ENCODE measurements at regions not wholly inside any gene's neighbourhood (a gene's known extent, or its start where the extent isn't known, plus 50 kb on each side); places are given as distances from the start of the nearest gene placed in this dataset.
"Not testable (repeated sequence)": the region's sequence is repeated elsewhere in the genome, so short reads cannot be mapped to it uniquely, and the experiment has no call there.

DNA sequence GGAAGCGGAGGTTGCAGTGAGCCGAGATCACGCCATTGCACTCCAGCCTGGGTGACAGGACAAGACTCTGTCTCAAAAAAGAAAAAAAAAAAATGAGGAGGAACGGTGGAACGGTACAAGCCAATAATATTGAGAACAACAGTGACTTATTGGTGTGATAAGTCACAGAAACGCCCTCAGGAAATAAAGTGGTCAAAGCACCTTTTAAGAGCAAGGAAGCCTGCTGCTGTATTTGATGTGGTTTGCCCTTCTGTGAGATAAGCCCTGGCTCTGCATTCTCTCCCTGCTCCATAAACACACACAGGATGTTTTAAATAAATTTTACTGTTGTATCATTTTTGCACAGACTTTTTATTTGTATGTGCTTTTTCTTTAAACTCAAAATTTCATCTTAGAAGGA is 269.9 kb upstream of the MSX2 start:
- Mint-ChIP-seq H3K4me3 (no peak overlapping the region), H3K27ac (no peak overlapping the region), H3K36me3 (no peaks in the 10 kb centered on the region), H3K27me3 (no peaks in the 10 kb centered on the region), H3K4me1 (ENCODE audit: low read depth) (peaks cover 23% of the 10 kb centered on the region), H3K9me3 (ENCODE audit: low read depth) (no peaks in the 10 kb centered on the region)

GRCh38 chr5:174454890-174455289 is 269.5 kb upstream of the MSX2 start:
- Mint-ChIP-seq H3K27ac (no peak overlapping the region), H3K4me3 (no peak overlapping the region), H3K27me3 (no peaks in the 10 kb centered on the region), H3K36me3 (no peaks in the 10 kb centered on the region), H3K4me1 (ENCODE audit: low read depth) (peaks cover 25% of the 10 kb centered on the region), H3K9me3 (ENCODE audit: low read depth) (no peaks in the 10 kb centered on the region)

DNA sequence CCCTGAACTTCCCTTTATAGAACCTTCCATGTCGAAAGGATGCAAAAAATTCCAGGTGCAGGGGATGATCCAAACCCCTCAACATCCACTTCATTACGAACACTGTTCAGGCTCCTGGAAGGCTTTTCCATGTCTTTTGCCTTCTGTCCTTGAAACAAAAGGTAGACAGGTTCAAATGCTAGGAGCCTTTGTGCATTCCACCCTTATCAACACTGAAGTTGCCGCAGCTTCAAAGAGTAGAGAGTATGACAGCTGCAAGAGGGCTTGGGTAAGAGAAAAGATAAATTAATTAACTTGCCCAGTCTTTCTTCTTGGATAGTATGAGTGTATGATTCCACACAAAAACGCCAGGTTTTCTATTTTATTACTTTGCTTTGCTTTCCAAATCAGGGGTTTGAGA is 269.1 kb upstream of the MSX2 start:
- H3K9me3 Mint-ChIP-seq (ENCODE audit: low read depth) = no peaks in the 10 kb centered on the region
- no peak overlapping the region for H3K4me3 Mint-ChIP-seq
- peaks cover 29% of the 10 kb centered on the region for H3K4me1 Mint-ChIP-seq (ENCODE audit: low read depth)
- H3K36me3 Mint-ChIP-seq = no peaks in the 10 kb centered on the region
- H3K27me3 Mint-ChIP-seq = no peaks in the 10 kb centered on the region
- no peak overlapping the region for H3K27ac Mint-ChIP-seq

DNA sequence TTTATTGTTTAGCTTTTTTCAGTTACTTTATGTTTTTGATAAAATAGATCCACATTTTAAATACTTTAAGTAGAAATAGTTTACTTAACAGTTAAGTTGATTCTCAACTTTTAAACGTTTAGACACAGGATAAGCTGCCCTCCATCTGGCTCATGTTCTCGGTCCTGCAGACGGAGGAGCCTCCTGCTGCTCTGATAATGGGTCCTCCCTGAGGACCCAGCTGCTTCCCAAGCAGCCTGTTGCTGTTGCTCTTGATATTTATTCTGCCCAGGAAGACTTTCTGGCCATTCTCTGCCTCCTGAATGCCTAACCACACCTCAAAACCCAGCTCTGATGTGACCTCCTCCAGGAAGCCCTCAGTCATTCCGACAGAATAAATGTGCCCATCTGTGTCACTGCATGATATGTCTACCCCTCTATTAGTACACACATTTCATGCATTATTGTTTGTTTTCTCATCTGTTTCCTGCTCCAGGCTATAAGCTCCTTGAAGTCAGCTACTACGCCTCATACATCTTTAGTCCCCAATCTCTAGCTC is 267.2 kb upstream of the MSX2 start:
- Mint-ChIP-seq H3K27ac (no peak overlapping the region), H3K9me3 (ENCODE audit: low read depth) (no peaks in the 10 kb centered on the region), H3K4me3 (no peak overlapping the region), H3K27me3 (no peaks in the 10 kb centered on the region), H3K4me1 (ENCODE audit: low read depth) (peaks cover 31% of the 10 kb centered on the region), H3K36me3 (no peaks in the 10 kb centered on the region)

- Mint-ChIP-seq H3K4me1 (ENCODE audit: low read depth) (peaks cover 20% of the 10 kb centered on the region), H3K27ac (no peak overlapping the region), H3K36me3 (no peaks in the 10 kb centered on the region), H3K4me3 (no peak overlapping the region), H3K9me3 (ENCODE audit: low read depth) (no peaks in the 10 kb centered on the region), H3K27me3 (no peaks in the 10 kb centered on the region)
These were observed 265.2 kb upstream of the MSX2 start for GRCh38 chr5:174459071-174459702.

- Mint-ChIP-seq H3K9me3 (ENCODE audit: low read depth) (no peaks in the 10 kb centered on the region), H3K4me3 (no peak overlapping the region), H3K27ac (no peak overlapping the region), H3K4me1 (ENCODE audit: low read depth) (peaks cover 12% of the 10 kb centered on the region), H3K36me3 (no peaks in the 10 kb centered on the region), H3K27me3 (no peaks in the 10 kb centered on the region)
These were observed 264.4 kb upstream of the MSX2 start for GRCh38 chr5:174459832-174460448.

DNA sequence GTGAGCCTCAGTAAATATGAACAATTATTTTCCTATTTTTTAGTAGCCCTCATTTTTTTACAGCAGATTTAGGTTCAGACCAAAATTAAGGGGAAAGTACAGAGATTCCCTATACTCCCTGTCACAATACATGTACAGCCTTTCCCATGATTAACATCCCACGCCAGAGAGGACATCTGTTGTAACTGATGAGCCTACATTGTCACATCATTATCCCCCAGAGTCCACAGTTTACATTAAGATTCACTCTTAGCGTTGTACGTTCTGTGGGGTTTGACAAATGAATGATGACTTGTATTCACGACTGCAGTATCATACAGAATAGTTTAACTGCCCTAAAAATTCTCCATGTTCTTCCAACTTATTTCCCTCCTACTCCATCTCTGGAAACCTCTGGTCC is 262.3 kb upstream of the MSX2 start:
- Mint-ChIP-seq H3K27ac (no peak overlapping the region), H3K4me3 (no peak overlapping the region), H3K4me1 (ENCODE audit: low read depth) (peaks cover 11% of the 10 kb centered on the region), H3K27me3 (no peaks in the 10 kb centered on the region), H3K9me3 (ENCODE audit: low read depth) (no peaks in the 10 kb centered on the region), H3K36me3 (no peaks in the 10 kb centered on the region)

GRCh38 chr5:174464504-174465165 is 259.7 kb upstream of the MSX2 start:
- Mint-ChIP-seq H3K4me1 (ENCODE audit: low read depth) (peaks cover 8% of the 10 kb centered on the region), H3K36me3 (no peaks in the 10 kb centered on the region), H3K4me3 (no peak overlapping the region), H3K27ac (no peak overlapping the region), H3K9me3 (ENCODE audit: low read depth) (no peaks in the 10 kb centered on the region), H3K27me3 (no peaks in the 10 kb centered on the region)

GRCh38 chr5:174471528-174471927 is 252.9 kb upstream of the MSX2 start:
- H3K4me1 Mint-ChIP-seq (ENCODE audit: low read depth) = not testable (repeated sequence)
- peaks cover 10% of the 10 kb centered on the region for H3K9me3 Mint-ChIP-seq (ENCODE audit: low read depth)

DNA sequence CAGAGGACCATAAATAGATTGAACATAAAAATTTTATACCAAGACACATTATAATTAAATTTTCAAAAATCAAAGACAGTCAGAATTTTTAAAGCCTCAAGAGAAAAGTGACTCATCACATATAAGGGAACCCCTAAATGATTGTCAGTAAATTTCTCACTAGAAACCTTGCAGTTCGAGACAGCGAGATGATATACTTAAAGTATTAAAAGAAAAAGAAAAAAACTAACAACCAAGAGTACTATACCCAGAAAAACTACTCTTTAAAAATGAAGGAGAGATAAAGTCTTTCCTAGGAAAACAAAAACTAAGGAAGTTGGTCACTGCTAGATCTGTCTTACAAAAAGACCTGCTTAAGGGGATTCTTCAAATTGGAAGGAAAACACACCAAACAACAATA is 251.4 kb upstream of the MSX2 start:
- H3K4me3 Mint-ChIP-seq = no peak overlapping the region
- H3K27ac Mint-ChIP-seq = no peak overlapping the region
- no peaks in the 10 kb centered on the region for H3K27me3 Mint-ChIP-seq
- H3K4me1 Mint-ChIP-seq (ENCODE audit: low read depth) = no peaks in the 10 kb centered on the region
- peaks cover 2% of the 10 kb centered on the region for H3K36me3 Mint-ChIP-seq
- peaks cover 10% of the 10 kb centered on the region for H3K9me3 Mint-ChIP-seq (ENCODE audit: low read depth)

More at GRCh38 chr5:174471528-174471927, 252.9 kb upstream of the MSX2 start:
- not testable (repeated sequence) for H3K36me3 Mint-ChIP-seq, H3K27ac Mint-ChIP-seq, H3K4me3 Mint-ChIP-seq, H3K27me3 Mint-ChIP-seq

- not testable (repeated sequence) for H3K27ac Mint-ChIP-seq; H3K4me3 Mint-ChIP-seq; H3K4me1 Mint-ChIP-seq (ENCODE audit: low read depth); H3K27me3 Mint-ChIP-seq; H3K36me3 Mint-ChIP-seq
- peaks cover 16% of the 10 kb centered on the region for H3K9me3 Mint-ChIP-seq (ENCODE audit: low read depth)
These were observed 248.4 kb upstream of the MSX2 start for GRCh38 chr5:174476001-174476400.

GRCh38 chr5:174479325-174479724 is 245.1 kb upstream of the MSX2 start:
- Mint-ChIP-seq H3K9me3 (ENCODE audit: low read depth) (peaks cover 16% of the 10 kb centered on the region), H3K27me3 (peaks cover 2% of the 10 kb centered on the region), H3K4me3 (no peak overlapping the region), H3K36me3 (peaks cover 2% of the 10 kb centered on the region), H3K4me1 (ENCODE audit: low read depth) (no peaks in the 10 kb centered on the region), H3K27ac (no peak overlapping the region)

DNA sequence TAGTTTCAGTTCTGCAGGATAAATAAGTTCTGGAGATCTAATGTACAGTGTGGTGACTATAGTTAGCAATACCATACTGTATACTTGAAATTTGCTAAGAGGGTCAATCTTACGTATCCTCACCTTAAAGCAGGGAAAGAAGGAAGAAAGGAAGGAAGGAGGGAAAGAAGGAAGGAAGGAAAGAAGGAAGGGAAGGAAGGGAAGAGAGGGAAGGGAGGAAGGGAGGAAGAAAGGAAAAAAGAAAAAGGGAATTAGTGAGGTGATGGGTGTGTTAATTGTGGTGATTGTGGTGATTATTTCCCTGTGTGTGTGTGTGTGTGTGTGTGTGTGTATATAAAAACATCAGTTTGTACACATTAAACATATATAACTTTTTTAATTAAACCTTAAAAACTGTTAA is 242.6 kb upstream of the MSX2 start:
- no peak overlapping the region for H3K27ac Mint-ChIP-seq
- H3K27me3 Mint-ChIP-seq = peaks cover 5% of the 10 kb centered on the region

DNA sequence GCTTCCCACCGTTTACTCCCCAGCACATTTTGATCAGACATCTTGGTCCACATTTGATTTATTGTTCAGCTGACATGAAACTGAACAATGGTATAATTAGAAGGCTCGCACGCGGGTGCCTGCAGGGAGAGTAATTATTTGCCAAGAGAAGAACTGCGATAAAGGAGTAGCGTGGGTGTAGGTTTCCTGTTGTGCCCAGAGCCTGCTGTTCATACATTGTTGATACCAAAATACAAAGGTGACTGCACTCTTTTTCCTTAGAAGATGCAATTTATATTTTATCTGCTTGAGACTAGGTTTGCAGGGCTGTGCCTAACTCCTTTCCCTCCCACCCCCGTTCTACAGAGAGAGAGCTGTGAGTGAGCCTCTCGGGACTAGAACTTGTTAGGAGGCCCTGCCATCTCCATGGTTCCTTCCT is 241.8 kb upstream of the MSX2 start:
- peaks cover 11% of the 10 kb centered on the region for H3K9me3 Mint-ChIP-seq (ENCODE audit: low read depth)

More for the DNA sequence above, 242.6 kb upstream of the MSX2 start:
- no peaks in the 10 kb centered on the region for H3K4me1 Mint-ChIP-seq (ENCODE audit: low read depth)
- H3K36me3 Mint-ChIP-seq = peaks cover 2% of the 10 kb centered on the region
- peaks cover 9% of the 10 kb centered on the region for H3K9me3 Mint-ChIP-seq (ENCODE audit: low read depth)
- H3K4me3 Mint-ChIP-seq = no peak overlapping the region

GRCh38 chr5:174483411-174483810 is 241.0 kb upstream of the MSX2 start:
- peaks cover 12% of the 10 kb centered on the region for H3K9me3 Mint-ChIP-seq (ENCODE audit: low read depth)
- H3K27me3 Mint-ChIP-seq = peaks cover 7% of the 10 kb centered on the region
- H3K27ac Mint-ChIP-seq = no peak overlapping the region
- H3K4me1 Mint-ChIP-seq (ENCODE audit: low read depth) = no peaks in the 10 kb centered on the region
- peaks cover 2% of the 10 kb centered on the region for H3K36me3 Mint-ChIP-seq
- no peak overlapping the region for H3K4me3 Mint-ChIP-seq

More for the DNA sequence above, 241.8 kb upstream of the MSX2 start:
- peaks cover 6% of the 10 kb centered on the region for H3K27me3 Mint-ChIP-seq
- H3K36me3 Mint-ChIP-seq = peaks cover 2% of the 10 kb centered on the region
- H3K27ac Mint-ChIP-seq = no peak overlapping the region
- no peaks in the 10 kb centered on the region for H3K4me1 Mint-ChIP-seq (ENCODE audit: low read depth)
- H3K4me3 Mint-ChIP-seq = no peak overlapping the region

All from activated naive CD8-positive, alpha-beta T cell (primary cell).